ENCODE measurements at regions not wholly inside any gene's neighbourhood (a gene's known extent, or its start where the extent isn't known, plus 50 kb on each side); places are given as distances from the start of the nearest gene placed in this dataset.
A peak's percentile ranks its signal among the peaks of the same experiment; 100 is the strongest.

DNA sequence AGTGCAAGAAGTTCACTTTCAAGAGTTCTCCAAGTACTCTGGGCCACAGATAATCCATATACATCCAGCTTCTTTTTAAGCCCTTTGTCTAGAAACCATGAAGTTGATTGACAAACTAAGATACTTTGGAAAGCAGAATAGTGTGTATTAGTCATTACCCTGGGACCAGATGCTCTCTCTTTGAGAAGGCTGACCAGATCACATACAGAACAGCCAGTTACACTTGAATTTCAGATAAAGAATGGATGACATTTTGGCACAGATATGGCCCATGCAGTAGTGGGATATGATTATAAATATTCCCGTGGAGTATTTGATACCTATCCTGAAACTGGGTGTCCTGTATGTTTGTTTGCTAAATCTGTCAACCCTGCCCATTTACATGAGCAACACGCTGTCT is 414.2 kb downstream of the KLF5 start:
- DNase-seq = no peak

DNA sequence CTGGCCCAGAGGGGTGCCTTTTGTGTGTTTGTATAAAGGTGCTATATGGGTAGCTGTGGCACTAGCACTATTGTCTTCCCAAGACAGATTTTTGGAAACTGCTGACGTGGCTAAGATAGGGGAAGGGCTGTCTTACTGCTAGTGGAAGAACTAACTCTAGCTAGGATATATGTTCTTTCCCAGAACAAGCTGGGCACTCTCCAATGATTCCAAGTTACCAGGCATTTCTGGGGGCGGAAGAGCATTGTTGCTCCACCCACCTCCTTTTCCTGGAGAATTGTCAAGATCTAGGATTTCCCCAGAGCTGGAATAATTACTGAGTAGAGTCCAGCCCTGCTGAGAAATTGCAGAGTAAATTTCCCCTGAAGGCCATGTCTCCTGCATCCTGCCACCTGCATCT is 408.3 kb downstream of the KLF5 start:
- DNase-seq = no peak

DNA sequence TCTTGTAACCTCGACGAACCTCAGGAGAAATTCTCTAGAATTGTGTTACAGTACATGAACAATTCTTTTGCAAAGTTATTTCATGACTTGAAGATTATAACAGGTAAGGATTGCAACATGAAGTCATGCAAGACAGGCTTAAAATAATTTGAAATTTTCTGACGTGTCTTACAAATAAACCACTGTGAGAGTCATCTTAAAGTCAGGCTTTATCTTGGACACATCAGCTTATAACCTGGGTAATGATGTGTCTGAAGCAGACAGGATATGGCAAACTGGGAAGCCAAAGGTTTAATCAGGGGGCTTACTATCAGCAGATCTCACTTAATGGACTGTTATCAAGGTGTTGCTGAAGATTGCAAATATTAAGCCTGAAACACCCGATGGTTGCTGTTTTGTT is 407.8 kb downstream of the KLF5 start:
- no peak for DNase-seq

DNA sequence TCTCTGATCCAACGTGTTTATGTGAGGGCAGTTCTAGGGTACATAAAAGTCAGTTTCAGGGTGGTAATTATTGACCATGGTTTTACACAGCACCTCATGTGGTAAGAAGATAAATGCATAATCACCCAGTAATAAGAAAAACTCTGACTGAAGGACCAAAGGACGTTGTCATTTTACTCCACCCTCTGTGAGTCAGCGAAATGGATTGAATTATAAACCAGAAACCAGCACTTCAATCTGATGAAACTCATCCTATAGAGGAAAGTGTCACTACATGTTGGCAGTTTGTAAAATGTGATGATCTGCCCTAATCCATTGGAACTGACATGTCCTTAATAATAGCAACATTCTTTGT is 406.8 kb downstream of the KLF5 start:
- DNase-seq = no peak

DNA sequence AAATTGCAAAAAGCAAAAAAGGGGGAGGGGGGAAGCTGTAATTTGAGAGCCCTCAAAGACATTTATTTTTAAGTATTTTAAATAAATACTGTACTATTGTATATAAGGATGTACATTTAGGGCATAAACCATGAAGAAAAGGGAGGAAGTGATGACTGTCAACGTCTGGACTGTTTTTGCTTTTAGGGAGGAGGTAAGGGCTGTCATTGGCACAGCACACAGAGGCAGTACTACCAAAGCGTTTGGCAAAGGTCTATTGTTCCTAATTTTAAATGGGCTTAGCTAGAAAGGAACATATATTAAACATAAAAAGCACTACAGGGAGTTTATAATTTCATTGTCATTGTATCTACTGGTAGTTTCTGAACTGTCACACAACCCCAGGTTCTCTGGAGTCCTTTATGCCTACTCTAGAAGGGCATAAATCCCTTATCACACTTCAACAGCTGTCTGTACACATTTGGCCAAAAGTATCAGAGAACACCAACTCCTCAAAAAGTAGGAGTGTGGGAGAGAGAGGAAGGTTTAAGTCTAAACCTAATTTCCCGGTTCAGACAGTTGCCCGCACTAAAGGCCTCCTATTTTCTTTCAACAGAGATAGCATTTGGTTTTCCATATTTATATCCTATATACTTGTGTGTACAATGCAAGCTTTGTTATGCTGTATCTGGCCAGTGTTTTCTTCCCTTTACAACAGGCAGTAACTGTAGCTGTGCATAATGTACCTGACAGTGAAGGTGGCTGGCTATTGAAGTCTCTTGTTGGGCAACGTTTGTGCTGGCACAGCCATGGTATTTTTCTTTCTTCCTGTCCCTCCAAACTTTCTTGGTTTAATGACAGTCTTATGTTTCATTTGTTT is 406.2 kb downstream of the KLF5 start:
- no peak for DNase-seq

DNA sequence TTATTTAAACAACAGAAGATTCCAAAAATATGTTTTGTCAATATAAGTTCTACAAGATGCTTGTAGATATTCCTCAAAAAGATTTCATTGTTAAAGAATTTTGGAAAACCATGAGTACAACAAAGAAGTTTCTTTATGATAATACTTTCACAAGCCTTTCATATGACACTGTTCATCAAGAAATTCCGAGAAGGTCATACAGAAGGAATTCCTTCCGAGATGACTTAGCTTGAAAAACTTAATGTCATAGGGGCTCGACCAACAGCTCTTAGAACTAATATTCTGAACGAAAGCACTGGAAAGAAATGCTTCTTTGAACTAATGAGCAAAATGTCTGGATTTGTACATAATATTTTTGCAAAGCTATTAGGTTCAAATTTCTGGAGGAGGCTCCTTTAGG is 403.4 kb downstream of the KLF5 start:
- no peak for DNase-seq

DNA sequence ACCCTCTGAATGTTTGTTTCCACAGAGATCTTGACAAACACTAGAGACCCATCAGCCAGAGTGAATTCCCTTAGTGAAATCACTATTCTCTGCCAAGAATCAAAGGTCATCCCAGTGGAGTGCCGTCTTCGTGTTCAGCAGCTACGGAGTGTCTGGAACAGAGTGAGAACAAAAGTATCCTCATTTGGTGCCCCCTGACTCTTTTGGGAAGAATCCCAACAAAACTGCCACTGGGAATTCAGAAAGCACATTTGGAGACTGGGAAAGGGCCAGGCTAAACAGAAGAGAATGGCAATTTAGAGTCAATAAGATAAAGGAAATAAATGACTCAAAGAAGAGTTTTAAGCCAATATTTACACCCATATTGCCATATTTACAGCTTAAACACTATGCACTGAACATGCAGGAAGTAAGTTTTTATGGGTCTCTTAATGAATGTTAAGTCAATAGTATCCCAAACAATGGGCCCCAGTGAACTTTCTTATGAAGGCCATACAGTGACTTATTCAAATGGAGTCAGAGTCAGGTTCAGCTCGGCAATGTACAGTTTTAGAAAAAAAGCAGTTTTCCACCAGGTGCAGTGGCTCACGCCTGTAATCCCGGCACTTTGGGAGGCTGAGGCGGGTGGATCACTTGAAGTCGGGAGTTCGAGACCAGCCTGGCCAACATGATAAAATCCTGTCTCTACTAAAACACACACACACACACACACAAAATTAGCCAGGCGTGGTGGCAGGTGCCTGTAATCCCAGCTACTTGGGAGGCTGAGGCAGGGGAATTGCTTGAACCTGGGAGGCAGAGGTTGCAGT is 392.6 kb downstream of the KLF5 start:
- DNase-seq = no peak

DNA sequence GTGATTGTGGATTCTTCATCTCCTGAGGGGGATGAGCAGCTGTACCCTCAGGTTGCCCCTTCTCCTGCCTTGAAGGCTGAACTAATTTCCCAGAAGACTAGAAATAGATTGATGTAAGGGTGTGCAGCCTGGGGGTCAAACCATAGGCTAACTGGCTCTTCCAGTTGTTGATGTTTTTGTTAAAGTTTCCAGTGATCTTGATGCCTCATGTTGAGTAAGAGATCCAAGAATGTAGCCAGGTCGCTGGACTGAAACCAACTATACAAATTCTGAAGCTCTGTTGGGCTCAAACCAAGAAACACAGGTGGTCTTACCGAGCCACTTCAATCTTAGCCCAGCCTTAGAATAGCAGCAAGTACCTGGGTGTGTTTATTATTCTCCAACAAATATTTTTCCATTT is 391.8 kb downstream of the KLF5 start:
- no peak for DNase-seq

DNA sequence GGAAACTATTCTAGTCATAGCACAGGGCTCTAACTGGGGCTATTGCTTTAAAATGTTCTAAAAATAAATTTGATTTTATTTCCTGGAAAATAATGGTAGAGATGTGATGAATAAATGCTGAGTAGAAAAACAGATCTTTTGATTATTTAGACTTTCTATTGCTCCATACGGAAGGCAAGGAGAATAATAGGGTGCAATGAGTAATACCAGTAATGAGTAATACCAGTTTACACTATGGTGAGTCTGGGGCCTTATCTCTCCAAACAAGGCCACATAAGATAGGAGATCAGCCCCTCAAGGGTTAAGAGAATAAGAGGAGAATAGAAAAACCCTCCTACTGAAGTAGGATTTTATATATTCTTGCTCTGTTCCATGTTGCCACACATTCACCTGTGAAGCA is 390.4 kb downstream of the KLF5 start:
- DNase-seq = no peak

DNA sequence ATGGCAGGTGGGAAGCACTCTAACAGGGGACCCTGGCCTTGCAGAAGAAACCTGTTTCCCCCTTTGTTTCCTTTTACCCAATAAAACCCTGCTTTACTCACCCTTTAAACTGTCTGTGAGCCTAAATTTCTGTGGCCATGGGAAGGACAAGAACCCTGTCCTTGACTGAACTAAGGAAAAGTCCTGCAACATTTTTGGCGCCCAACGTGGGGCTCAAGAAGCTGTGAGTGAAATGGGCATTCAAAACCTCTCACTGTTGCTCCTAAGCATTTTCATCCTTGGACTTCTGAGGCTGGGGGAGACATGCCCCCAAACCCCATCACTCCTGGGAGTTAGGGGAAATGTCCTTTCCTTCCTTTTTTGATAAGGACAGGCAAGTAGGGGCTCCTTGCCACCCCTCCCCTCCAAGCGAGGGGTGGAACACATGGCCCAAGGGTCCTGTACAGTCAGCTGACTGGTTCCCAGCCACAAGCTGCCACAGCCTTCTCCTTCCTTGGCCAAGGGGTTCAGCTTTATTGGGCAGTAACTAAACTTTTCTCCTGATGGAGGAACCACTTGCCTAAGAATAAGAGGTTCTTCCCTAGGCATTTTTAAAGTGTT is 381.6 kb downstream of the KLF5 start:
- no peak for DNase-seq

DNA sequence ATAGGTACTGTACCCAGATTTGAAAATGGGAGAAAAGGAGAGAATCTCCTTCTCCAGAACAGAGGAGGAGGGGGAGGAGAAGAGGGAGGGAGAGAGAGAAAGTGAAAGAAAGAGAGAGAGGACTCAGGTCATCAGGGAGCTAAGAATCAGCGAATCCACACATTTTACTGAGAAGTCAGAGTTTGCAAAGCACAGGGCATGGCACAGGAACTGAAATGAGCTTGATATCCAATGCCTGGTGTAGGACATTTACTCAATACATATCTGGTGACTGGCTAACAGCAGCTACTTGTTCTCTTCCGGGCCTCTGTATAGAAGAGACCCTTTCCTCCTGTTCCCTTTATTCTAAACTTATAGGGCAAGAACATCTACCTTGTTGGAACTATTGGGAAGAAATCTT is 375.1 kb downstream of the KLF5 start:
- DNase-seq = no peak

DNA sequence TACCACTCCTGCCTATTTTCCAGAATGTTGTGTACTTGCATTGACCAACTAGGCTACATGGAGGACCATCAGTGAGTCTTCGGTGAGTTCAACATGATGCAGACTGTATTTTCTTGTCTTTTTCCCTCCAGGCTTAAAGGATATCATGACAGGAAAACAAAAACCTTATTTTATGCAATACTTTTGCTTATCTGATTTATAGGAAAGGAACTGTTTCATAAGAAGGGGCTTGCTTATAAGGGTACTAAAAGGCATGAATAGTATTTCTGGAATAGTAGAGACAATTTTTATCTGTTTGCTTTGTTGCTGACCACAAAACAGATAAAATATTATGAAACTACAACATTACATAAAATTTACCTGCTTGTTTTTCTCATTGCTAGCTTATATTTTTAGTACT is 374.7 kb downstream of the KLF5 start:
- no peak for DNase-seq

DNA sequence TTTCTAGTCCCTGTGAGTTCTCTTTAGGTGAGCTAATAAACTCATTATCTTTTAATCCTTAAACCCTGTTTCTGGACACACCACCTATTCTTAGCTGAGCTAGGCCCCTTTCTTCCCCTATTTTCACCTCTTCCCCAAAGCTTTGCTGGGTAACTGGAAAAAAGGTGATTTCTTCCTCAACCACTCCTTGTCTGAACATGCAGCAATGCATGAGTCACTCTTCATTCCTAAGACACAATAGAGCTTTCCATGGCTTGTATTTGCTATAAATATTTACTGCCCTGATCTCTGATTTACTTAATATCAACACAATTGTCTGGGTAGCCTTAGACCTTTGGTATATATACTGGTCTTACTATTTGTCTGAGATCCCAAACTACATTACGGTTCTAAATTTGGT is 370.9 kb downstream of the KLF5 start:
- no peak for DNase-seq

DNA sequence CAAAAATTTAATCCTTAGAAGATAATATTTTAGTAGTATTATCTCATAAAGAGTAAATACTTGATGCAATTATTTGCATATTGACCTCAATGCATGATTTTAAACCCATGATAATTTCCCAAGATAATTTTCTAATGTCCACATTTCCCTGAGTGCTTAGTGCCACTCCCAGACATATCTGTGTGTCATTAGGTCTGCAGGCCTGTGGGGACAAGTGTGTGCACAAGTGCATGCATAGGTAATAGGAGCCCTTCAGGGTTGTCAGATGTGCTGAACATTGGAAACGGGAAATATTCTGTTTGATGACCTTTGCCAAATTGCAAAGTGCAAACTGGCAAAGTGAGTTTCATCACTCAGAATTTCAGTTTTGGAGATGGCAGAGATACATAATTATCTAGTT is 369.9 kb downstream of the KLF5 start:
- DNase-seq = no peak

DNA sequence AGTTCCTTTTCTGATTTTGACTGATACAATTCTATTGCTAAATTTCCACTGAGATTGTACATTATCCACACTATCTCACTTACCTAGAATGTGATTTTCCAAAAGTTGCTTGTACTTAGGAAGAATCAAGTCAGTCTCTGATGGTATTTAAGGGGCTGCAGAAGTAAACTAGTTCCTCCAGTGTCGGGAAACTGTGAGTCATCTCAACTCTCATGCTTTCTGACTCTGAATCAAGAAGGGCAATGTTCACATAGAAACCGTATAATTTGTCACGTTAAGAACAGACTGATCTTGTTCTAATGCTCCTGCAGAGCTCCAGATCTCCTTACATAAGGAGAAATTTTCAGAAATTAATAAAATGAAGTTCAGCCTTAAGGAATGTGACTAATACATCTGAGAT is 369.3 kb downstream of the KLF5 start:
- peak in 1 of 51 donors; percentile 54 for DNase-seq

DNA sequence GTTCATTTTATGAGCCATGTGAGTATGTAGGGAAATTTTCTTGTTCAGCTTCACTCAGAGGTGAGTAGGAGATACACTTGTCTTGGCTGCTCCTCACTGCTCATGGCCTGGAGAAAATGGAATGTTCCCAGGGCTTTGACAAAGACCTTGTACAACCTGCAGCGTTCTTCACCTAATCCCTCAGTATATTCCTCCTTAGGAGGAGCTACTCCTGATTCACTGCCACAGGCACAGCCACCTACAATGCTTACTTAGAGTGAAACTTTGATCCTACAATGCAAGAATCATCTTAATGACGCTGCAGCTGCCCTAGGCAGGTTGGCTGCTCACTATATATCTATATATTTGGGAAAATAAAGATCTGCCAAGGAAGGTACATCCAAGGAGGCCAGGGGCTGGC is 364.2 kb downstream of the KLF5 start:
- no peak for DNase-seq

DNA sequence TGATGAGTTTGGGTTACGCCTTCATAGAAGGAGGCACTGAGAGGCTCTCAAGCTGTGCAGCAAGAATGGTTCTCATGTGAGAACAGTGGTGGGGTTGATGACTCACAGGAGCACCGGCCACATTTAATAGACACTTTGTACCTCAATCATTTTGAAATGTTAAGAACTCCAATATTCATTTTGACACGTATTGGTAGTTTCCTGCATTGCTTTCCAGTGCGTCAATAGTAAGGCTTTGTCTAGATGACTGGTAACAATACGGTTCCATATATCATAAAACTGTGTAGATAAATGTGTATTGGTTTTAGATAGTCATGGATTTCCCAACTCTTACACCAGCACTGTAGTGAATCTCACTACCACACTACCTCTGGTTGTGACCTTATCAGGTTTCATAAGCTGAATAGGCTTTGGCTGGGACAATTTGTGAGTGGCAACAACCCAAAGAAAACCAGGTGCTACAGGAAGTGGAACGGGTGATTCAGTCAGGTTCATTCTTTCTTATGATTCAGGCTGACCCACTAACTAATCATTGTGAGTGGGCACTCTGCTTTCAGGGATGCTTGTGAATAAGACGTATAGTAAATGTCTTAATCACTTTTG is 362.6 kb downstream of the KLF5 start:
- no peak for DNase-seq

DNA sequence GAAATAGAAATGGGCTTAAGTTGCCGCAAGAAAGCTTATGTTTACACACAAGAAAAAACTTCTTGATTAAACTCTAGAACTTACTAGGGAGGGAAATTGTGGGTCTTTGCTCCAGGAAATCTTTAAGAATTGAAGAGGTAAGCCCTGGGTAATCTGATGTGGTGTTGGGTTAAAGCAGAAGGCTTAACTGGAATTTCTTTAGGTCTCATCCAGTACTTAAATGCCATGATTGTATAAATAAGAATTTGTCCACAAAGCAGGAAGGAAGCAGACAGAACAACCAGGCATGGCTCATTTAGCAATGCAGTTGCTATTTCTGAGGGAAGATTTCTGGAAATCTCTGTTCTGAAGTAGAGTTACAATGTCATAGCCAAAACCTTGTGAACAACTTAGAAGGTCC is 360.4 kb downstream of the KLF5 start:
- no peak for DNase-seq

DNA sequence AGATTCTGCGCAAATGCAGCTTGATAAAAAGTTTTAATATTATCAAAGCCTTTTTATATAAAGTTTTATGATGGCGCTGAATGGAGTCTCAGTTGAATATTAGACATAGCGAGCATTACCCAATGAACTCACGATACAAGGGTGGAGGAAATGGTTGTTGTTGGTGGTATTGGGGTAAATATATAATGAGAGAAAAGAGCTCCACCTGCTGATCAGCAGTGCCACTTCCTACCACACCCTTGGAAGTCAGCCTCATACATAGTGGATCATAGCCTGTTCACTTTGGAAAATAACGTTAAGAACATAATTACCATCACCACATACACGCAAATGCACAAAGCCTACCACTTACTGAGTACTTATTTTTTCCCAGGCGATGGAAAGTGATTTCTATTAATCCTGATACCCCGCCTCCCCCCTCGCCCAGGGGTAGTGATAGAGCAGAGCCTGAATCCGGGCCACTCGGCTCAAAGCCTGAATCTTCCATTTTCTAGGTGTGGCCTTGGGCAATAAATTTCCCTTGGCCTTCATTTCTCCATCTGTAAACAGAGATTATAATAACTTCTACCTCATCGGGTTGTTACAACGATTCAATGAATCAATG is 358.3 kb downstream of the KLF5 start:
- no peak for DNase-seq

DNA sequence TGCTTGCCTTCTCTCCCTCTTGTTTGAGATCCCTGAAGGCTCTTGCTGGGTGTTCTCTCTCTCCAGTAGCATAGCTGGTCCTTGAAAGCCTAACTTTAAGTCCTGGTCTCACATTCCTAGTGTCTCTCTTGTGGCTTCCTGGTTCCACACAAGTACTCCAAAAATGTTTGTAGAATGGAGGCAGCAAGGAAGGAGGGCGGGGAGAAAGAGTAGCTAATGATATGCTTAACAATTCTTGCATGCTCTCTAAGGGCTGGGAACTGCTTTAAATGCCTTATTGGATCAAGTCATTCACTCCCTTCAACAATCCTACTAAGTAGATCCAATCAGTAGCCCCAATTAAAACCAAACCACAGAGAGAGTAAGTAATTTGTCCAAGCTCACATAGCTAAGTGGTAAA is 357.3 kb downstream of the KLF5 start:
- no peak for DNase-seq

DNA sequence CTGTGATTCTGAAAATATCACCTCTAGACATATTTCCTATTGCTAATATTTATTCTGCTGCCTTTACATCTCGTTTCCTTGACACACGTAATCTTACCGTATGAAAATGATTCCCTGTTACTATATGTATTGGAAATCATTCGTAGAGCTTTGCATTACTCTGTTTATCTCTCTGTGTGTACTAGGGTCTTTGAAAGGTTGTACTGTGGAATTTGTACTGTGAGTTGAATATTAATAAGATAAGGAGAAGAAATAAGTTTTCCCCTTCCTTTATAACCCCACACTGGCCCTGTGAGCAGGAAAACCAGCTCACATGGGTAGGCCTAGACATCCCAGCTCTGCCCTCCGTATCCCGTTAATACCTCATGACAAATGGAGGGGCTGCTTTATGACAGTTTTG is 354.9 kb downstream of the KLF5 start:
- no peak for DNase-seq

DNA sequence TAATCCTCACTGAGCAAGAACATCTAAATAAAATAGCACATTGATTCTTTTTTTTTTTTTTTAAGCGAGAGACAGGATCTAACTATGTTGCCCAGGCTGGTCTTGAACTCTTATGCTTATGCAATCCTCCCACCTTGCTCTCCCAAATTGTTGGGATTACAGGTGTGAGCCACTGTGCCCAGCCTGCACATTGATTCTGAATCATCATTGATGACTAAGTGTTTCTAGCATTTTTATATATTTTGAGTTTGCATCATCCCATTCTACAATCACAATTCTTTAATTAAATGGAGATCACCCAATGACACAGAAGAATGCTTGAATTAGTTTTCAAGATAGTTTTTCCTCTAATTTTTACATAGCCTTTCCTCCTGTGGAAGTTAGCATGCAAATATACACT is 354.1 kb downstream of the KLF5 start:
- DNase-seq = no peak
